ENCODE measurements at regions not wholly inside any gene's neighbourhood (a gene's known extent, or its start where the extent isn't known, plus 50 kb on each side); places are given as distances from the start of the nearest gene placed in this dataset.

DNA sequence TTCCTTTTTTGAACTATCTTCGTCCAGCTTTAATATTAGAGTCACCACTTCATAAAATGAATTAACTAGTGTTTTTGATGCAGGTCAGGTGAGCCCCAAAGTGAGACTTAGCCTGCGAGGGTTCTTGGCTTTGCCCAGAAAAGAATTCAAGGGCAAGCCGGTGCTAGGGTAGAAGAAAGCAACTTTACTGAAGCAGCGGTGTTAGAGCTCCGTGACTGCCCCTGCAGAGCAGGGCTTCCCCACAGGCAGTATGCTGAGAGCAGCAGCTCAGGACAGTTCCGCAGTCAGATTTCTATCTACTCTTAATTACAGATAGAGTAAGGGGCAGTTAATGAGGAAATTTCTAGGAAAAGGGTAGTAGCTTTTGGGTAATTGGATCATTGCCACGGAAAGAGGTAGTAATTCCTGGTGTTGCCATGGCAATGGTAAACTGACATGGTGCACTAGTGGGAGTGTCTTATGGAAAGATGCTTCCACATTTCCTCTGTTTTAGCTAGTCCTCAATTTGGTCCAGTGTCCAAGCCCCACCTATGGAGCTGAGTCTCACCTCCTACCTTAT is 432.2 kb upstream of the ZNF507 start:
- H3K36me3 ChIP-seq (ENCODE audit: control insufficient read depth, low read length) = no peaks in the 10 kb centered on the region
- H3K4me1 ChIP-seq (ENCODE audit: control insufficient read depth, low read length) = no peaks in the 10 kb centered on the region
- no peaks in the 10 kb centered on the region for H3K9me3 ChIP-seq (ENCODE audit: control insufficient read depth, insufficient read depth, low read length)
- TF ChIP-seq, protein P1, sequence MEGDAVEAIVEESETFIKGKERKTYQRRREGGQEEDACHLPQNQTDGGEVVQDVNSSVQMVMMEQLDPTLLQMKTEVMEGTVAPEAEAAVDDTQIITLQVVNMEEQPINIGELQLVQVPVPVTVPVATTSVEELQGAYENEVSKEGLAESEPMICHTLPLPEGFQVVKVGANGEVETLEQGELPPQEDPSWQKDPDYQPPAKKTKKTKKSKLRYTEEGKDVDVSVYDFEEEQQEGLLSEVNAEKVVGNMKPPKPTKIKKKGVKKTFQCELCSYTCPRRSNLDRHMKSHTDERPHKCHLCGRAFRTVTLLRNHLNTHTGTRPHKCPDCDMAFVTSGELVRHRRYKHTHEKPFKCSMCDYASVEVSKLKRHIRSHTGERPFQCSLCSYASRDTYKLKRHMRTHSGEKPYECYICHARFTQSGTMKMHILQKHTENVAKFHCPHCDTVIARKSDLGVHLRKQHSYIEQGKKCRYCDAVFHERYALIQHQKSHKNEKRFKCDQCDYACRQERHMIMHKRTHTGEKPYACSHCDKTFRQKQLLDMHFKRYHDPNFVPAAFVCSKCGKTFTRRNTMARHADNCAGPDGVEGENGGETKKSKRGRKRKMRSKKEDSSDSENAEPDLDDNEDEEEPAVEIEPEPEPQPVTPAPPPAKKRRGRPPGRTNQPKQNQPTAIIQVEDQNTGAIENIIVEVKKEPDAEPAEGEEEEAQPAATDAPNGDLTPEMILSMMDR (IDR thresholded peaks at IDR 0.05; ENCODE audit: low read depth, low read length, poor library complexity, severe bottlenecking) = no peak
- no peak for TF ChIP-seq EZH2phosphoT487 (IDR thresholded peaks at IDR 0.05; ENCODE audit: borderline replicate concordance, low read length)
- no peaks in the 10 kb centered on the region for H3K27me3 ChIP-seq (ENCODE audit: control insufficient read depth, low read length)
- no peak overlapping the region for H3K4me2 ChIP-seq (ENCODE audit: low read length)
- H3F3A ChIP-seq (ENCODE audit: control insufficient read depth, insufficient read depth) = no peaks in the 10 kb centered on the region
- no peaks in the 10 kb centered on the region for H3K79me2 ChIP-seq (ENCODE audit: control insufficient read depth, low read length)
- no peak overlapping the region for H3K27ac ChIP-seq (ENCODE audit: low read depth, low read length)
- H4K20me1 ChIP-seq (ENCODE audit: control insufficient read depth, insufficient read depth, low read depth, low read length) = no peaks in the 10 kb centered on the region
- H3K9me2 ChIP-seq (replicated peaks; ENCODE audit: control insufficient read depth, low read length) = no peaks in the 10 kb centered on the region
- H3K4me3 ChIP-seq (ENCODE audit: low read length) = no peak overlapping the region

DNA sequence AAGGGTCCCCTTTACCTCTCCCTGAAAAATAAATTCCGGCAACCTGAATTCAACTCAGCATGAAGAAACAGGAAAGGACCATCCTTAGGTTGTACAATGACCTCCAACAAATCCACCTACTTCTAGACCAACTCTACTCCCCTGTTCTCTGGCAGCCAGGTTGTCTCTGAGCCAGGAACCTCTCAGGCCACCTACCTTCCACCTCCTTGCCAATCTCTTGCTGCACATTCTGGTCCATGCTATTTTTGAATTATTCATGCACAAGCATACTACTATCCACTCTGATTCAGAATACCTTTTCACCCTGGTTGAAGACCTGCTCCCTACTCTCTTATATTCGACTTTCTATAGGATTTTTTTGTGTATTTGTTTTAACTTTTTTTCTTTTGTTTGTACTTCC is 415.0 kb upstream of the ZNF507 start:
- H3K27me3 ChIP-seq (ENCODE audit: control insufficient read depth, low read length) = no peaks in the 10 kb centered on the region
- H3K36me3 ChIP-seq (ENCODE audit: control insufficient read depth, low read length) = no peaks in the 10 kb centered on the region
- H3K9me2 ChIP-seq (replicated peaks; ENCODE audit: control insufficient read depth, low read length) = no peaks in the 10 kb centered on the region
- no peak overlapping the region for H3K4me2 ChIP-seq (ENCODE audit: low read length)
- H3K79me2 ChIP-seq (ENCODE audit: control insufficient read depth, low read length) = no peaks in the 10 kb centered on the region
- H3F3A ChIP-seq (ENCODE audit: control insufficient read depth, insufficient read depth) = no peaks in the 10 kb centered on the region
- TF ChIP-seq EZH2phosphoT487 (IDR thresholded peaks at IDR 0.05; ENCODE audit: borderline replicate concordance, low read length) = no peak
- TF ChIP-seq, protein P1 (IDR thresholded peaks at IDR 0.05; ENCODE audit: low read depth, low read length, poor library complexity, severe bottlenecking) = no peak
- no peaks in the 10 kb centered on the region for H4K20me1 ChIP-seq (ENCODE audit: control insufficient read depth, insufficient read depth, low read depth, low read length)
- no peak overlapping the region for H3K27ac ChIP-seq (ENCODE audit: low read depth, low read length)
- H3K4me1 ChIP-seq (ENCODE audit: control insufficient read depth, low read length) = no peaks in the 10 kb centered on the region
- no peaks in the 10 kb centered on the region for H3K9me3 ChIP-seq (ENCODE audit: control insufficient read depth, insufficient read depth, low read length)
- H3K4me3 ChIP-seq (ENCODE audit: low read length) = no peak overlapping the region

DNA sequence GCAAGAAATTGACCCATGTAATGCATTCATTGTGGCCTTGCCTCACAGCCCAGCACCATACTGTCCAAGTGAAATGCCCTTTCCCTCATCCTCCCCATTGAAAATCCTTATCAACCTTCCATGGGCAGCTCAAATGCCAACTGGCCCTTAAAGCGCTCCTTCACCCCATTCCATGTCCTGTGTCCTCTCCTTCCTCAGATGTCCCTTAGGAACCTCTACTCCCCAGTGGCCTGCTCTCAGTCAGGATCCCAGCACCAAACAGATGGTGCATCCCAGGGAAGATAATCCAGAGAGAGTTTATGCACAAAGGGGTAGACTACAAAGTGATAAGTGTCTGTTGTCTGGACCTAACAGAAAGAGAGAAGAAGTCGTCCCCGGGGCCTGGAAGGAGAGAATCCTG is 407.4 kb upstream of the ZNF507 start:
- TF ChIP-seq EZH2phosphoT487 (IDR thresholded peaks at IDR 0.05; ENCODE audit: borderline replicate concordance, low read length) = no peak
- no peak overlapping the region for H3K27ac ChIP-seq (ENCODE audit: low read depth, low read length)
- peaks cover 8% of the 10 kb centered on the region; the same call in 1 of the 2 replicates for H3K9me3 ChIP-seq (ENCODE audit: control insufficient read depth, insufficient read depth, low read length)
- H3K36me3 ChIP-seq (ENCODE audit: control insufficient read depth, low read length) = no peaks in the 10 kb centered on the region
- no peak overlapping the region for H3K4me3 ChIP-seq (ENCODE audit: low read length)
- no peak overlapping the region for H3K4me2 ChIP-seq (ENCODE audit: low read length)
- H4K20me1 ChIP-seq (ENCODE audit: control insufficient read depth, insufficient read depth, low read depth, low read length) = no peaks in the 10 kb centered on the region
- no peaks in the 10 kb centered on the region for H3K9me2 ChIP-seq (replicated peaks; ENCODE audit: control insufficient read depth, low read length)
- no peaks in the 10 kb centered on the region for H3F3A ChIP-seq (ENCODE audit: control insufficient read depth, insufficient read depth)
- no peaks in the 10 kb centered on the region for H3K27me3 ChIP-seq (ENCODE audit: control insufficient read depth, low read length)
- H3K79me2 ChIP-seq (ENCODE audit: control insufficient read depth, low read length) = no peaks in the 10 kb centered on the region
- no peaks in the 10 kb centered on the region for H3K4me1 ChIP-seq (ENCODE audit: control insufficient read depth, low read length)

DNA sequence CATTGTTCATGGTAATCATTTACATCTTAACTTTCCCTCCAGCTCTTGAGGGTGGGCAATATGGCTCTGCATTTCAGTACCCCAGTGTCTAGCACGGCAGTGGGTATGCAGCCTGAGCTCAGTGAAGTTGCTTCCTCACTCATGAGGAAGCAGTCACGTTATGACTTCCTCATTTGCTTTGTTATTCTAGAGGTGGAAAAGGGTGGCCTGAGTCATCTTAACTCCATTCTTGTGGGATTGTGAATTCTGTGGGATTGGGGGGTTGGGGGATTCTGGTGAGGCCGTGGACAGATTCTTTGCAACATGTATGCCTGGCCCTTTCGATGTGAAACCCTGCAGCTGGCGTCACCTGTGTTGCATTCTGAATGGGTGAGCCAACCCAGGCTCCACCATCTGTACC is 406.7 kb upstream of the ZNF507 start:
- Histone ChIP-seq H3K9me3 (ENCODE audit: control insufficient read depth, insufficient read depth, low read length) (peaks cover 8% of the 10 kb centered on the region; the same call in 1 of the 2 replicates), H3K79me2 (ENCODE audit: control insufficient read depth, low read length) (no peaks in the 10 kb centered on the region), H3K36me3 (ENCODE audit: control insufficient read depth, low read length) (no peaks in the 10 kb centered on the region), H3F3A (ENCODE audit: control insufficient read depth, insufficient read depth) (no peaks in the 10 kb centered on the region), H3K27me3 (ENCODE audit: control insufficient read depth, low read length) (no peaks in the 10 kb centered on the region), H3K4me1 (ENCODE audit: control insufficient read depth, low read length) (no peaks in the 10 kb centered on the region), H3K4me2 (ENCODE audit: low read length) (no peak overlapping the region), H3K9me2 (replicated peaks; ENCODE audit: control insufficient read depth, low read length) (no peaks in the 10 kb centered on the region), H3K4me3 (ENCODE audit: low read length) (no peak overlapping the region), H3K27ac (ENCODE audit: low read depth, low read length) (no peak overlapping the region), H4K20me1 (ENCODE audit: control insufficient read depth, insufficient read depth, low read depth, low read length) (no peaks in the 10 kb centered on the region)
- TF ChIP-seq, protein P1 (IDR thresholded peaks at IDR 0.05; ENCODE audit: low read depth, low read length, poor library complexity, severe bottlenecking) = no peak
- TF ChIP-seq EZH2phosphoT487 (IDR thresholded peaks at IDR 0.05; ENCODE audit: borderline replicate concordance, low read length) = no peak
